ENCODE measurements at regions not wholly inside any gene's neighbourhood (a gene's known extent, or its start where the extent isn't known, plus 50 kb on each side); places are given as distances from the start of the nearest gene placed in this dataset.

GRCh38 chr3:68447885-68448284 is 484.5 kb downstream of the TAFA4 start:
- Histone ChIP-seq H3K27me3 (ENCODE audit: insufficient read depth, low read length) (no peaks in the 10 kb centered on the region), H3K4me3 (ENCODE audit: low read depth, low read length, poor library complexity, severe bottlenecking) (no peak overlapping the region), H3K9ac (ENCODE audit: low read length) (no peak overlapping the region), H2AFZ (ENCODE audit: low read length) (no peak overlapping the region), H3K9me2 (ENCODE audit: low read depth, low read length) (no peaks in the 10 kb centered on the region), H3K27ac (ENCODE audit: low read depth, low read length, poor library complexity, severe bottlenecking) (no peak overlapping the region), H3K9me3 (ENCODE audit: low read length) (no peaks in the 10 kb centered on the region), H3K4me2 (ENCODE audit: low read length) (no peak overlapping the region), H4K20me1 (ENCODE audit: insufficient read depth, low read length) (no peaks in the 10 kb centered on the region), H3F3A (ENCODE audit: insufficient read depth, low read length) (no peaks in the 10 kb centered on the region), H3K79me2 (ENCODE audit: insufficient read depth, low read length) (no peaks in the 10 kb centered on the region), H3K4me1 (ENCODE audit: insufficient read depth, low read length, severe bottlenecking) (no peaks in the 10 kb centered on the region), H3K36me3 (ENCODE audit: insufficient read depth, low read length) (no peaks in the 10 kb centered on the region)
- TF ChIP-seq EZH2 (IDR thresholded peaks at IDR 0.05; ENCODE audit: borderline replicate concordance, low read length) (no peak), CTCF (IDR thresholded peaks at IDR 0.05; ENCODE audit: low read length) (no peak)

- H2AFZ ChIP-seq (ENCODE audit: low read length), result no peak overlapping the region
- H3K9ac ChIP-seq (ENCODE audit: low read length), result no peak overlapping the region
- no peaks in the 10 kb centered on the region for H3K4me1 ChIP-seq (ENCODE audit: insufficient read depth, low read length, severe bottlenecking)
- H3K79me2 ChIP-seq (ENCODE audit: insufficient read depth, low read length), result no peaks in the 10 kb centered on the region
- H3K4me3 ChIP-seq (ENCODE audit: low read depth, low read length, poor library complexity, severe bottlenecking), result no peak overlapping the region
- H4K20me1 ChIP-seq (ENCODE audit: insufficient read depth, low read length), result no peaks in the 10 kb centered on the region
- no peaks in the 10 kb centered on the region for H3K27me3 ChIP-seq (ENCODE audit: insufficient read depth, low read length)
- H3K36me3 ChIP-seq (ENCODE audit: insufficient read depth, low read length), result no peaks in the 10 kb centered on the region
- no peaks in the 10 kb centered on the region for H3K9me2 ChIP-seq (ENCODE audit: low read depth, low read length)
- no peaks in the 10 kb centered on the region for H3K9me3 ChIP-seq (ENCODE audit: low read length)
- no peaks in the 10 kb centered on the region for H3F3A ChIP-seq (ENCODE audit: insufficient read depth, low read length)
- TF ChIP-seq EZH2 (IDR thresholded peaks at IDR 0.05; ENCODE audit: borderline replicate concordance, low read length) (no peak), CTCF (IDR thresholded peaks at IDR 0.05; ENCODE audit: low read length) (no peak)
- no peak overlapping the region for H3K4me2 ChIP-seq (ENCODE audit: low read length)
- H3K27ac ChIP-seq (ENCODE audit: low read depth, low read length, poor library complexity, severe bottlenecking), result no peak overlapping the region
These were observed 491.3 kb downstream of the TAFA4 start for GRCh38 chr3:68441054-68441453.

- H3F3A ChIP-seq (ENCODE audit: insufficient read depth, low read length), result no peaks in the 10 kb centered on the region
- H3K79me2 ChIP-seq (ENCODE audit: insufficient read depth, low read length), result no peaks in the 10 kb centered on the region
- H3K9me2 ChIP-seq (ENCODE audit: low read depth, low read length), result no peaks in the 10 kb centered on the region
- no peak for TF ChIP-seq EZH2 (IDR thresholded peaks at IDR 0.05; ENCODE audit: borderline replicate concordance, low read length)
- H3K4me3 ChIP-seq (ENCODE audit: low read depth, low read length, poor library complexity, severe bottlenecking), result no peak overlapping the region
- H3K27ac ChIP-seq (ENCODE audit: low read depth, low read length, poor library complexity, severe bottlenecking), result no peak overlapping the region
- H3K9me3 ChIP-seq (ENCODE audit: low read length), result no peaks in the 10 kb centered on the region
- no peaks in the 10 kb centered on the region for H3K27me3 ChIP-seq (ENCODE audit: insufficient read depth, low read length)
- no peak overlapping the region for H3K9ac ChIP-seq (ENCODE audit: low read length)
- no peaks in the 10 kb centered on the region for H3K4me1 ChIP-seq (ENCODE audit: insufficient read depth, low read length, severe bottlenecking)
- H3K4me2 ChIP-seq (ENCODE audit: low read length), result no peak overlapping the region
- H3K36me3 ChIP-seq (ENCODE audit: insufficient read depth, low read length), result no peaks in the 10 kb centered on the region
- H2AFZ ChIP-seq (ENCODE audit: low read length), result no peak overlapping the region
- H4K20me1 ChIP-seq (ENCODE audit: insufficient read depth, low read length), result no peaks in the 10 kb centered on the region
These were observed 495.5 kb downstream of the TAFA4 start for GRCh38 chr3:68436619-68437401.

- H3K27ac ChIP-seq (ENCODE audit: low read depth, low read length, poor library complexity, severe bottlenecking), result no peak overlapping the region
- no peak overlapping the region for H2AFZ ChIP-seq (ENCODE audit: low read length)
- TF ChIP-seq CTCF (IDR thresholded peaks at IDR 0.05; ENCODE audit: low read length) (no peak), EZH2 (IDR thresholded peaks at IDR 0.05; ENCODE audit: borderline replicate concordance, low read length) (no peak)
- no peaks in the 10 kb centered on the region for H4K20me1 ChIP-seq (ENCODE audit: insufficient read depth, low read length)
- H3K79me2 ChIP-seq (ENCODE audit: insufficient read depth, low read length), result no peaks in the 10 kb centered on the region
- H3K36me3 ChIP-seq (ENCODE audit: insufficient read depth, low read length), result no peaks in the 10 kb centered on the region
- H3K9me2 ChIP-seq (ENCODE audit: low read depth, low read length), result no peaks in the 10 kb centered on the region
- no peaks in the 10 kb centered on the region for H3K27me3 ChIP-seq (ENCODE audit: insufficient read depth, low read length)
- no peak overlapping the region for H3K9ac ChIP-seq (ENCODE audit: low read length)
- no peaks in the 10 kb centered on the region for H3F3A ChIP-seq (ENCODE audit: insufficient read depth, low read length)
- no peaks in the 10 kb centered on the region for H3K4me1 ChIP-seq (ENCODE audit: insufficient read depth, low read length, severe bottlenecking)
- no peak overlapping the region for H3K4me3 ChIP-seq (ENCODE audit: low read depth, low read length, poor library complexity, severe bottlenecking)
- H3K9me3 ChIP-seq (ENCODE audit: low read length), result no peaks in the 10 kb centered on the region
- H3K4me2 ChIP-seq (ENCODE audit: low read length), result no peak overlapping the region
These were observed 503.9 kb downstream of the TAFA4 start for GRCh38 chr3:68428495-68428894.

Measured in OCI-LY1 (cell line).